Activated CD4-positive, alpha-beta T cell treated with anti-CD3 and anti-CD28 coated beads, Interleukin-2, amount 10 ng/mL, durations not matched to agents 7 days and 5 days (primary cell): ENCODE measurements at regions not wholly inside any gene's neighbourhood (a gene's known extent, or its start where the extent isn't known, plus 50 kb on each side); places are given as distances from the start of the nearest gene placed in this dataset.

Experiments
- CTCF ChIA-PET: fragments of 350-600 bp; sonication (Branson Sonifier 250); formaldehyde crosslinking; loops from one replicate; lab custom pipeline; 2021; ENCODE audit warnings: antibody characterized with exemption; lab: Charles Lee
- POLR2A ChIA-PET: fragments of 350-600 bp; sonication (Branson Sonifier 250); formaldehyde crosslinking; loops from one replicate; lab custom pipeline; 2021; ENCODE audit warnings: antibody characterized with exemption; lab: Charles Lee
- DNase-seq: peaks from one replicate; pipeline ENCODE4 v3.0.0-alpha.2; 2020
- H3K27ac Mint-ChIP-seq: one replicate; pipeline ENCODE4 v1.8.0; 2021; ENCODE audit warnings: mild to moderate bottlenecking, moderate library complexity, mixed read lengths
- H3K27me3 Mint-ChIP-seq: one replicate; pipeline ENCODE4 v1.8.0; 2021; ENCODE audit warnings: mixed read lengths
- H3K36me3 Mint-ChIP-seq: one replicate; pipeline ENCODE4 v1.8.0; 2021; ENCODE audit warnings: low read depth, mixed read lengths
- H3K4me1 Mint-ChIP-seq: one replicate; pipeline ENCODE4 v1.8.0; 2021; ENCODE audit warnings: mixed read lengths
- H3K4me3 Mint-ChIP-seq: one replicate; pipeline ENCODE4 v1.8.0; 2021; ENCODE audit warnings: mild to moderate bottlenecking, moderate library complexity, mixed read lengths
- H3K9me3 Mint-ChIP-seq: one replicate; pipeline ENCODE4 v1.8.0; 2021; ENCODE audit warnings: mixed read lengths

GRCh38 chr1:83742446-83742845, 256.5 kb downstream of the TTLL7 start:
- DNase-seq: no peak
- Mint-ChIP-seq H3K9me3 (no peaks in the 10 kb centered on the region), H3K27me3 (no peaks in the 10 kb centered on the region), H3K4me3 (no peak overlapping the region), H3K36me3 (no peaks in the 10 kb centered on the region), H3K27ac (no peak overlapping the region), H3K4me1 (no peaks in the 10 kb centered on the region)
- ChIA-PET CTCF (interaction anchor here (1.0 to 1.8 kb wide), 2 partner anchors 25 to 27 kb away, joined by 4 read pairs; no protein-coding TSS in a partner anchor), POLR2A (no interaction called here)

GRCh38 chr1:83741770-83742169, 257.2 kb downstream of the TTLL7 start:
- Mint-ChIP-seq H3K9me3 (no peaks in the 10 kb centered on the region), H3K4me1 (no peaks in the 10 kb centered on the region), H3K4me3 (no peak overlapping the region), H3K27ac (no peak overlapping the region), H3K36me3 (no peaks in the 10 kb centered on the region), H3K27me3 (no peaks in the 10 kb centered on the region)
- POLR2A ChIA-PET: interaction anchor here (0.6 kb wide), 1 partner anchor 133 kb away, joined by 3 read pairs; no protein-coding TSS in a partner anchor
- no peak for DNase-seq
- CTCF ChIA-PET: interaction anchor here (1.0 to 1.8 kb wide), 2 partner anchors 24 to 28 kb away, joined by 4 read pairs; no protein-coding TSS in a partner anchor

GRCh38 chr1:83741348-83741747, 257.6 kb downstream of the TTLL7 start:
- POLR2A ChIA-PET: no interaction called here
- H3K36me3 Mint-ChIP-seq: no peaks in the 10 kb centered on the region
- no peak overlapping the region for H3K27ac Mint-ChIP-seq
- CTCF ChIA-PET: interaction anchor here (1.8 kb wide), 1 partner anchor 24 kb away, joined by 4 read pairs; no protein-coding TSS in a partner anchor
- H3K27me3 Mint-ChIP-seq: no peaks in the 10 kb centered on the region
- H3K9me3 Mint-ChIP-seq: no peaks in the 10 kb centered on the region
- H3K4me3 Mint-ChIP-seq: no peak overlapping the region
- no peak for DNase-seq
- no peaks in the 10 kb centered on the region for H3K4me1 Mint-ChIP-seq

- H3K9me3 Mint-ChIP-seq: no peaks in the 10 kb centered on the region
- H3K27ac Mint-ChIP-seq: no peak overlapping the region
- ChIA-PET POLR2A (no interaction called here), CTCF (interaction anchor here (0.5 to 0.6 kb wide), 2 partner anchors 54 to 252 kb away, joined by 3 read pairs; no protein-coding TSS in a partner anchor)
- no peak for DNase-seq
- H3K27me3 Mint-ChIP-seq: no peaks in the 10 kb centered on the region
- H3K4me3 Mint-ChIP-seq: no peak overlapping the region
- no peaks in the 10 kb centered on the region for H3K4me1 Mint-ChIP-seq
- H3K36me3 Mint-ChIP-seq: no peaks in the 10 kb centered on the region
These were observed 263.4 kb downstream of the TTLL7 start for GRCh38 chr1:83735526-83735925.

GRCh38 chr1:83734420-83734819, 264.5 kb downstream of the TTLL7 start:
- ChIA-PET POLR2A (no interaction called here), CTCF (interaction anchor here (1.3 kb wide), 1 partner anchor 24 kb away, joined by 3 read pairs; no protein-coding TSS in a partner anchor)
- Mint-ChIP-seq H3K9me3 (no peaks in the 10 kb centered on the region), H3K27me3 (no peaks in the 10 kb centered on the region), H3K27ac (no peak overlapping the region), H3K4me1 (no peaks in the 10 kb centered on the region), H3K4me3 (no peak overlapping the region), H3K36me3 (no peaks in the 10 kb centered on the region)
- DNase-seq: no peak

- Mint-ChIP-seq H3K27ac (no peak overlapping the region), H3K9me3 (no peaks in the 10 kb centered on the region), H3K4me3 (no peak overlapping the region), H3K4me1 (peaks cover 2% of the 10 kb centered on the region), H3K27me3 (no peaks in the 10 kb centered on the region), H3K36me3 (no peaks in the 10 kb centered on the region)
- POLR2A ChIA-PET: no interaction called here
- CTCF ChIA-PET: no interaction called here
- no peak for DNase-seq
These were observed 273.1 kb downstream of the TTLL7 start for GRCh38 chr1:83725735-83726360.

- Mint-ChIP-seq H3K9me3 (no peaks in the 10 kb centered on the region), H3K4me3 (no peak overlapping the region), H3K36me3 (no peaks in the 10 kb centered on the region), H3K4me1 (no peaks in the 10 kb centered on the region), H3K27ac (no peak overlapping the region), H3K27me3 (no peaks in the 10 kb centered on the region)
- no peak for DNase-seq
- POLR2A ChIA-PET: no interaction called here
- CTCF ChIA-PET: interaction anchor here (1.4 kb wide), 1 partner anchor 10 kb away, joined by 4 read pairs; no protein-coding TSS in a partner anchor
These were observed 280.6 kb downstream of the TTLL7 start for GRCh38 chr1:83718338-83718737.

GRCh38 chr1:83717785-83718184, 281.1 kb downstream of the TTLL7 start:
- ChIA-PET POLR2A (no interaction called here), CTCF (interaction anchor here (1.3 to 1.4 kb wide), 2 partner anchors 10 to 24 kb away, joined by 4 read pairs; no protein-coding TSS in a partner anchor)
- H3K36me3 Mint-ChIP-seq: no peaks in the 10 kb centered on the region
- H3K4me1 Mint-ChIP-seq: no peaks in the 10 kb centered on the region
- no peak overlapping the region for H3K4me3 Mint-ChIP-seq
- no peaks in the 10 kb centered on the region for H3K27me3 Mint-ChIP-seq
- no peak for DNase-seq
- H3K27ac Mint-ChIP-seq: no peak overlapping the region
- H3K9me3 Mint-ChIP-seq: no peaks in the 10 kb centered on the region

- no peak for DNase-seq
- Mint-ChIP-seq H3K4me1 (no peaks in the 10 kb centered on the region), H3K9me3 (no peaks in the 10 kb centered on the region), H3K36me3 (no peaks in the 10 kb centered on the region), H3K27me3 (no peaks in the 10 kb centered on the region), H3K27ac (no peak overlapping the region), H3K4me3 (no peak overlapping the region)
- CTCF ChIA-PET: interaction anchor here (1.3 kb wide), 1 partner anchor 25 kb away, joined by 4 read pairs; no protein-coding TSS in a partner anchor
- POLR2A ChIA-PET: interaction anchor here (0.5 kb wide), 1 partner anchor 21 kb away, joined by 4 read pairs; no protein-coding TSS in a partner anchor
These were observed 282.3 kb downstream of the TTLL7 start for GRCh38 chr1:83716641-83717040.

- CTCF ChIA-PET: interaction anchor here (0.7 kb wide), 1 partner anchor 58 kb away, joined by 3 read pairs; no protein-coding TSS in a partner anchor
- H3K4me1 Mint-ChIP-seq: no peaks in the 10 kb centered on the region
These were observed 283.4 kb downstream of the TTLL7 start for GRCh38 chr1:83715550-83715949.

GRCh38 chr1:83709662-83710061, 289.3 kb downstream of the TTLL7 start:
- Mint-ChIP-seq H3K9me3 (peaks cover 2% of the 10 kb centered on the region), H3K36me3 (no peaks in the 10 kb centered on the region), H3K27me3 (no peaks in the 10 kb centered on the region), H3K4me1 (no peaks in the 10 kb centered on the region), H3K4me3 (no peak overlapping the region), H3K27ac (no peak overlapping the region)
- CTCF ChIA-PET: no interaction called here
- DNase-seq: no peak
- POLR2A ChIA-PET: no interaction called here

More at GRCh38 chr1:83715550-83715949, 283.4 kb downstream of the TTLL7 start:
- Mint-ChIP-seq H3K9me3 (peaks cover 1% of the 10 kb centered on the region), H3K4me3 (no peak overlapping the region), H3K27ac (no peak overlapping the region), H3K27me3 (no peaks in the 10 kb centered on the region), H3K36me3 (no peaks in the 10 kb centered on the region)
- POLR2A ChIA-PET: no interaction called here
- DNase-seq: no peak

- DNase-seq: no peak
- Mint-ChIP-seq H3K9me3 (peaks cover 6% of the 10 kb centered on the region), H3K4me1 (peaks cover 11% of the 10 kb centered on the region), H3K36me3 (no peaks in the 10 kb centered on the region), H3K27me3 (no peaks in the 10 kb centered on the region), H3K27ac (no peak overlapping the region), H3K4me3 (no peak overlapping the region)
- POLR2A ChIA-PET: no interaction called here
- CTCF ChIA-PET: no interaction called here
These were observed 292.5 kb downstream of the TTLL7 start for GRCh38 chr1:83706354-83706938.

- Mint-ChIP-seq H3K36me3 (no peaks in the 10 kb centered on the region), H3K27ac (no peak overlapping the region), H3K9me3 (peaks cover 5% of the 10 kb centered on the region), H3K27me3 (no peaks in the 10 kb centered on the region), H3K4me1 (peaks cover 15% of the 10 kb centered on the region), H3K4me3 (no peak overlapping the region)
- ChIA-PET CTCF (no interaction called here), POLR2A (no interaction called here)
- no peak for DNase-seq
These were observed 293.8 kb downstream of the TTLL7 start for GRCh38 chr1:83705091-83705490.
